Left renal pelvis (tissue), 4 donors: ENCODE measurements at regions not wholly inside any gene's neighbourhood (a gene's known extent, or its start where the extent isn't known, plus 50 kb on each side); places are given as distances from the start of the nearest gene placed in this dataset.

Experiments
- DNase-seq, 4 donors: peaks; one replicate each; pipeline ENCODE4 v3.0.0-alpha.2; 2013; ENCODE audit warnings: low read depth in 4 of 4, low spot score in 3 of 4

DNA sequence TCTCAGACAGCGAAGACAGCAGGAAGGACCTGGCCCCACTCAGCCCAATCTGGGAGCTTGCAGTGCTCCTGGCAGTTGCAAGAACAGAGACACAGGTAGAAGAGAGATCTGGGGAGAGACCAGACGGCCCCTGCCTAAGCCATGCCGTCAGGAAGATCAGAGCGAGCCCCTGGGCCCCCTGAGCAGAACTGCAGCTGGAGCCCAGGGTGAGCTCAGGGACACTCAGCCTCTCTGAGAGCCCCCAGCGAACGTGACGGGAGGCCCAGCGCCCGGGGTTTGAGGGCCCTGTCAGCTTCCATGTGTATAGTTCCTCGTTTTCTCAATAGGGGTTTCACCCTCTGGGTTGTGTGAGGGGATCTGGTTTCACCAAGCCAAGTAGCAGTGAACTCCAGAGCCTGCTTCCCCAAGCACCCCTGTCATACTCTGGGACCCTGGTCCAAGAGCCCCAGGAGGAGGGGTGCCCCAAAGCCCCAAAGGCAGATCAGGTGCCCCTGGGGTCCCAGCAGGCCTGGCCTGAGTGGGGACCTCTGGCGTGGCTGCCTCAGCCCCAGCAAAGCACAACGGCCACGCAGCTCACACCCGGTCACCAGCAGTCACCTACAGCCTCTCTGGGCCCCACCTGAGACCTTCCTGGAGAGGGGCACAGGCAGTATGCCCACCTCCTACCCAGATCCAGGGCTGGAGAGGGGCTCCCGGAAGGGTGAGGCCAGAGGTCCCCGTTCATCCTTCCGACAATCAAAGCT lies 431.3 kb upstream of the MYT1L start:
- no peak for DNase-seq

- no peak for DNase-seq
These were observed 427.8 kb upstream of the MYT1L start for GRCh38 chr2:2758793-2759367.

- no peak for DNase-seq
These were observed 426.7 kb upstream of the MYT1L start for GRCh38 chr2:2757764-2758163.

DNA sequence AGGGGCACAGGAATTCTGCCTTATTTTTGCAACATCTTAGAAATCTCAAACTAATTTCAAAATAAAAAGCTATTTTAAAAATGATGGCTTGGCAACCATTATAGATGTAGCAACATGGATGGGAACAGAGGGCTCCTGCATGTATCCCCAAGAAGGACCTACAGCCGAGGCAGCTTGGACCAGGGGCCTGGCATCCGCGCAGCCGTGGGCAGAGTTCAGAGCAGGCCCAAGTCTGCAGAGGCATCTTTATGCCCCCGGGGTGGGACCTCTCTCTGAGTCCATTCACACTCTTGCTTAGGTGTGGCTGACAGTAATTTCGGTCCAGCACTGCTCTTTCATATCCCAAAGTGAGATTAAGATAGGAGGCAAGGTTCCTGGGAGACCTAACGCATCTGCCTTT lies 425.8 kb upstream of the MYT1L start:
- no peak for DNase-seq

DNA sequence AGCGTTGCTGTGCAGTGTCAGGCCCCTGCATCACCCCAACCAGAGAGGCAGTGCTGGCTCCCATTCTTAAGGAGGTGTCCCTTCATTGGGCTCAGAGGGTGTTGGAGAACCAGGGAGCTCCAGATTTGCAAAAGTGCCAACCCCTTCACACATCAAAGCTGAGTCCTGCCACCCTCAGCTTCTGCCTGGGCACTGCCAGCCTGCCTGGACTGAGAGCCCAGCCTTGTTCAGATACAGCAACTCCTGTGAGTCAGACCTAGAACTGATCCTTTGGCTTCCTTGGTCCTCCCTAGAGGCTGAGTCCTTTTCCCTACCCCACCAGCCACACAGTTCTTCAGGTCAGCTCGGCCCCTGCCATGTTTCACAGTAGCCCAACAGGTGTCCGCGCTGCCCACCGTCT lies 424.9 kb upstream of the MYT1L start:
- no peak for DNase-seq

- no peak for DNase-seq
These were observed 423.9 kb upstream of the MYT1L start for GRCh38 chr2:2754940-2755339.

DNA sequence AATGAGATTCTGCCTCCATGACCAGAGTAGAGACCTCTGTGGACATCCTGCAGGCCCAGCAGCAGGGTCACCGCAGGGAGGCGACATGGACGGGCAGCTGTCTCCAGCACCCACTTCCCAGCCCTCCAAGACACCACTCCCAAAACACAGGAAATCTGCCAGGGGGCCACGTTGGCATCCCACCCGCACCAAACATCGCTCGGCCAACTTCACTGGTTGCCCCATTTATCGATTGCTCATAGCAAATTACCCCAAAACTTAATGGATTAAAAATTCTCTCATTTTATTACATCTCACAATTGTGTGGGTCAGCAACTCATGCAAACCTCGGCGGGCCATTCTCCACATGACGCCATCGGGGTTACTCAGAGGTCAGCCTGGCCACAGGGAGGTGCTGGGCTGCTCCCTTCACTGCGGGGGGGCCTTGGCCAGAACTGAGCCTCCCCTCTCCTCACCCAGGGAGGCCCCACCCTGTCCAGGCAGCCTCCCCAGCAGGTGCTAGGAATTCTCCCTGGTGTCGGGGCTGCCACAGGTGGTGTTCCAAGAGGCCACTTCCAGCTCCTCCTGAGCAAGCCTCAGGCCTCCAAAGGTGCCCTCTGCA lies 420.7 kb upstream of the MYT1L start:
- DNase-seq = no peak

GRCh38 chr2:2750867-2751714 lies 420.0 kb upstream of the MYT1L start:
- DNase-seq = no peak

- no peak for DNase-seq
These were observed 418.1 kb upstream of the MYT1L start for GRCh38 chr2:2749206-2749598.

GRCh38 chr2:2748399-2749205 lies 417.5 kb upstream of the MYT1L start:
- DNase-seq = no peak

DNA sequence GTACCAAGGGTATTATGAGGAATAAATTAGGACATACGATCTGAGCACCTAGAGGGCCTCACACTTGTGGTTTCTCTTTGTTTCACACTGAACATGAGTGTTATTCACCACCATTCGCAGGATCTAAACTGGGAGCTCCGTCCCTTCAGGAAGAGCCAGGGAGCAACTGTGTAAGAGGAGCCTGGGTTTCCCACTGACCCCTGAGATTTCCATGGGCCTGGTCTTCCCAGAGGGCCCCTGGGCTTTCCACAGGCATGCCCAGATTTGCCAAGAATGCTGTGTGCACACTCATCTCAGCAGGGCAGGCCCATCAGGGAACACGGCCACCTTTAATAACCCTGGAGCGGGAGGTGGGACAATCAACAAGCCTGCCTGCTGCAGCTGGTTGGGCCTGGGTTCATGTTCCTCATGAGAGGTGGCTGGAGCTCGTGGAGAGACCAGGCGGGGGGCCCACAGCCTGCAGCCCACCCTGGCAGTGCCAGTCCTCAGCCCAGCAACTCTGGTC lies 416.8 kb upstream of the MYT1L start:
- DNase-seq = no peak

DNA sequence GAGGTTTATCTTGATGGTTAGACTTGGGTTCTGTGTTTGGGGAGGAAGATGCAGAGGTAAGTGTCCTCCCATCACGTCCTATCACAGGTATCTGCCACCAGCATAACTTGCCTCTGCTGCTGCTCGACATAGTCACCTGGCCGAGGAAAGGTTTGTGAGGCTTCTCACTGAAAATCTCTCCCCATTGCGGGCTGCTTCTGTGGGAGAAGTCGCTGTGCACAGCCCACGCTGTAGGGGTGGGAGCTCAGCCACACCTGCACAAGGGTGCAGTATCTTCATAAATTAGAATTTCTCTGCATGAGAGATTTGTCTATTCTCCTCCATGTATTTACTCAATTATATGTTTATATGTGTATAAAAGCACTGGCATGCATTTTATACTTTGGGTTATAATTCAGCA lies 415.7 kb upstream of the MYT1L start:
- DNase-seq = no peak

DNA sequence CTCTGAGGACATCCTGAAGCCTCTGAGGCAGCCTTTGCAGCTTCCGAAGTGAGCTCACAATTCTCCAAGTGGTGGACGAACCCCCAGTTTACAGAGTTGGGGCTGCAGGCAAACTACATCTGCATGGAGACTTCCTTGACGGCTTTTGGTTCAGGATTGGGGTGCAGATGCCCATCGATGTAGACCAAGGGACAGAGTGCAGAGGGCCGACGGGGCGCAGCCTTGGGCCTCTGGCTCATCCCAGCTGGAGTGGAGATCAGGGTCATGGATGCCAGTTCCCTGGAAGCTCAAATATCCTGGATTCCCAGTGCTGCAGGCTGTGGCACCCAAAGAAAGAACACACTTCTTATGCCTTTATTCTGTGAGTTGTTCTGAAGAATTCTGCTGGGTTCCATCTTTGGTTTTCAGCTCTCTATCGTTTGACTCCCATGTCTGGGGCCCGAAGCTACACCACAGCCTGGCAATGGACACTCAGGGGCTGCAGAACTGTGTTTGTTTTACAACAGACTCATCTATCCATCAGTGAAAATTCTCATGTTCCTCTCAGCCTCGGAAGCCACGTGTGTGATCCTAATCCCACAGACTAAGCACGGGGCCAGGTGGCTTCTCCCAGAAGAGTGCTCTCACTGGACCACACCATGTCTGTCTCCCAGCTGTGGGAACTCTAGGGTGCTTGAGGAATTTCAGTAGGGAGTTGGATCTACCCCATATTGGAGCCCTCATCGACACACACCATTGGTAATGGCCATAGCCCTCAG lies 414.1 kb upstream of the MYT1L start:
- DNase-seq = no peak

DNA sequence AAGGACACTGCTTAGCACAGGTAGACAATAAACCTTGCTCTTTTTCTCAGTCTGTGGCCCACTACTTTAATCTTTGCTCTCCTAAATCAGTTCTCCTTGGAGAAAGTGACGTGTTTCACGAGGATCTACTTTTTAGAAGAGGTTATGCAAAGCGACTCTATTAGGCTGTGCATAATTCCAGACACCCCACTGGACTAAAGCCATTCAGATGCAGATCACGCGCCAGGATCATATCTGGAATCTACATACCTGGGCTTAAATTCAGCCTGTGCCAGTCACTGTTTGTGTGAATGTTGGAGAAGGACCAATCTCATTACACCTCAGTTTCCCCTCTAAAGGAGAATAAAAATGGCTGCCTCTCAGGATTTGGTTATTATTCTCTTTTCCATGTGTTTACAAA lies 413.0 kb upstream of the MYT1L start:
- DNase-seq = no peak

DNA sequence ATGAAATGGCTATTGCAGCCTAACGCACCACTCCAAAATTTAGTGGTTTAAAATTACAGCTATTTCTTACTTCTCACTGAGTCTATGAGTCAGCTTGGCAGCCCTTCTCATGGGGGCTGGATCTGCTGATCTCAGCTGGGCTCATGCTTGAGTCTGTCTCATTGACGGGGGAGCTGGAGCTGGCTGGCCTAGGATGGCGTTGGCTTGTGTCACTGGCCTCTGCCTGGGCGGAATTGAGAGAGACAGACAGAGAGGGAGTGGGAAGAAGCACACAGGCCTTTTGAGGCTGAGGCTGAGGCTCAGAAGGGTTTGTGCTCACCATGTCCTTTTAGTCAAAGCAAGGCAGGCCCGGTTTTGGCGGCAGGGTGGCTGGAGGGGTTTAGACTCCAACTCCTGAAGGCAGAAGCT lies 412.1 kb upstream of the MYT1L start:
- no peak for DNase-seq

- no peak for DNase-seq
These were observed 411.7 kb upstream of the MYT1L start for GRCh38 chr2:2742726-2743125.

DNA sequence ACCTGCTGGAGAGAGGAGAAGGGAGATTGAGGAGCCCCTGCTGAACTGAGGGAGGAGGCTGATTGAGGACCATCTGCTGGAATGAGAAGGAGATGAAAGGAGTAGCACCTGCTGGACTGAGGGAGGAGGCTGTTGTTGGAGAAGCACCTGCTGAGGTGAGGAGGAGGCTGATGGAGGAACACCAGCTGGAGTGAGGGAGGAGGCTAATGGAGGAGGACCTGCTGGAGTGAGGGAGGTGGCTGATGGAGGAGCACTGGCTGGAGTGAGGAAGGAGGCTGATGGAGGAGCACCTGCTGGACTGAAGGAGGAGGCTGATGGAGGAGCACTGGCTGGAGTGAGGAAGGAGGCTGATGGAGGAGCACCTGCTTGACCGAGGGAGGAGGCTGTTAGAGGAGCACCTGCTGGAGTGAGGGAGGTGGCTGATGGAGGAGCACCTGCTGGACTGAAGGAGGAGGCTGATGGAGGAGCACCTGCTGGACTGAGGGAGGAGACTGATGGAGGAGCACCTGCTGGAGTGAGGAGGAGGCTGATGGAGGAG lies 409.2 kb upstream of the MYT1L start:
- no peak for DNase-seq

DNA sequence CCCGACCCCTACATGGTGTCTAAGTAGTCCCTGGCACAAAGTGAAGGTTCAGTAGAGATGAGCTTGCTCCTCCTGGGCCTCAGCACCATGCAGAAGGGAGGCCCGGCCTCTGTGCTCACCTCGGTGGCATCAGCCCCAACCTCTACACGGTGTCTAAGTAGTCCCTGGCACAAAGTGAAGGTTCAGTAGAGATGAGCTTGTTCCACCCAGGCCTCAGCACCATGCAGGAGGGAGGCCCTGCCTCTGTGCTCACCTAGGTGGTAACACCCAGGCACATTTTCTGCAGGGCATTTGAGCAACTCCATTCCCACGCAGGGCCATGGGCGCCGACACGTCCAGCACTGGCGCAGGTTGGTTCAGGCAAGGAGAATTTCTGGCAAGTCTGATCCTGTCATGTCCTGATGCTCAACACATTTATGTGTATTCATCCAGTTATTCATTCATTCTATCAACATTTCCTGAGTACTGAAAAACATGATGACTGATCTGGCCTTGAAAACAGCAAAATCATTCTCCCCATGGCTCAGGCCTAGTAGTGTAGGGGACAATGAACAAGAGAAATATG lies 408.2 kb upstream of the MYT1L start:
- no peak for DNase-seq

DNA sequence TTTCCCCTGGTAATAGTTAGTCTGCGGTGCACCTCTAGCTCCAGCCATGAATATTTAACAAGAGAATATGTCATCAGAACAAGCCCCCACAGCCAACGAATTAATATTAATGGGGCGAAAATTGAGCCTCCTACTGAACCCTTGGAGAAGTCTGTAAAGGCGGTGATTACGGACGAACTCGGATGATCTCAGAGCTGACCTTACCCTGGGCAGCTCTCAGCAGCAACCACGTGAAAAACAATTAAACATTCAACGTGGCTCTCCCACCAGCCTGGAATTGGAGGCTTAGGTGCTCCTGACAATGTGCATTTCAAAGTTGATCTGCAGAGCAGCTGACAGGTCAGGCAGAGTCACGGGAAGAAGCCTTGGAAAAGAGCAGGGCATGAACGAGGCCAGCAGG lies 407.6 kb upstream of the MYT1L start:
- no peak for DNase-seq
